ENCODE measurements at regions not wholly inside any gene's neighbourhood (a gene's known extent, or its start where the extent isn't known, plus 50 kb on each side); places are given as distances from the start of the nearest gene placed in this dataset.

DNA sequence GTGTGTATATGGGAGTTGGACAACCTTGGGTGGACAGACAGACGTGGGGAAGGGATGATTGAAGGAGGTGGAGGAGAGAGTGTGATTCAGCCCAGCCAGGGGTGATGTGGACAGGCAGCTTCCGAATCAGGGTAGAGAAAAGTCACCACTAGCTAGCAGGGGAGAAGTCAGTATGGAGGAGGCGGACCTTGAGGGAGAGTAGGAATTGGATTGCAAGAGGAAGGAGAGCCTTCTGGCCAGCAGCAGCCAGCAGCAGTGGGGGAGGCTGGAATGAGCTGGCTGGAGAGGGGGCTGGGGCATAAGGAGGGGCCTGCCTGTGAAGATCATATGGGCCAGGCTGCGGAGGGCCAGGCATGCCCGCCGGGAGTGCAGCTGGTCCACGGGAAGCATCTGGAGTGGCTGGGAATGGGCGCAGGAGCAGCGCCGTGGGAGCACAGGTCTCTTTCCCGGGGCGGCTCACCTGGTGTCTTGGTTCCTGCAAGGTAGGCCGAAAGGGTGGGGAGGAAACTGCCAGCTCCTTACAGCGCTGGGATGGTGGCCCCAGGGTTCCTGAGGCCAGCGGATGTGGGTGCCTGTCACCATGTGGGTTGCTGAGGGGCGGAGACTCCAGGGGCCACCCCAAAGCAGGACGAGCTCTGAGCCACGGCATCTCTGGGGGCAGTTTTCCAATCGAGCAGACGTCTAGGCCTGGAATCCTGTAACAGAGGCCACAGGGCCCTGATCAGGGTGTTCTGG lies 235.3 kb downstream of the SEC14L1 start:
- ATAC-seq (no peak), DNase-seq (ENCODE audit: low spot score) (no peak)

DNA sequence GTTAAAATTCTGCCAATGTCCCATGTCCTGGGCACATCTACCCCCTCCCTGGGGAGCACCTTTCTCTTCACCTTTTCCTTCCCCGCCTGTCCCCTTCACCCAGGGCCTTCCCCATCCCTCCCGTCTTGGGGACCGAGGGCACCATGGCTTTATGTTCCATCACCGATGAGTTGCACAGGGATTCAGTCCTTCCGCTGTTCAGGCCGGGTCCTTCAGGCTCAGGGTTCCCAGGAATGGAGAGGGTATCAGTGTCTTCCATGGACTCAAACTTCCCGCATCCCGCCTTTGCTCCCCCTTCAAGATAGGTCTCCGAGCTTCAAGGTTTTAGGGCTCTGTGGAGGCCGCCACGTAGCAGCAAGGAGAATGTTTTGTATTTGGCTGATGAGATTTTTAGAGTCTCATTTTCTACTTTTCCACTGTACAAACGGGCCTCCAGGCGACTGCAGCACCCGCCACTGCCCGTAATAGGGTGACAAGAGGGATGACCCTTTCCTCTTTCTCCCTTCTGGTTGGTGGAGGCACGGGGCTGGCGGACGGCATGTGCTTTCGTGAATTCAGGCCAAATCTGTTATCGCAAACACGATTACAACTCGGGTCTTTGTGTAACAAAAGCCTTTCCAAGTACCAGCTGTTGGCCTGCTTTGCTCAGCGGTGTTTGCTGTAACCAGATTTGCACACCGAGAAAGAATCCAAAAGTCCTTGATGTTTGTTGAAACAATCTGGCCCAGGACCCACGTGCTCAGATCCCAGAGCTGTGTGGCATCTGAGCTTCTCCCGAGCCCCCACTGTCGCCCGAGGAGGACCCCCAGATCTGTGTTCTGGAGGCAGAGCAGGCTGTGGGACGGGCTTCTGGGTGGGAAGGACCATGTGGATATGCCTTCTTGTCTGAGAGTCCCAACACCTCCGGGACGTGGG lies 236.3 kb downstream of the SEC14L1 start:
- DNase-seq (ENCODE audit: low spot score) = peak; percentile 90
- ATAC-seq = peak; percentile 62

DNA sequence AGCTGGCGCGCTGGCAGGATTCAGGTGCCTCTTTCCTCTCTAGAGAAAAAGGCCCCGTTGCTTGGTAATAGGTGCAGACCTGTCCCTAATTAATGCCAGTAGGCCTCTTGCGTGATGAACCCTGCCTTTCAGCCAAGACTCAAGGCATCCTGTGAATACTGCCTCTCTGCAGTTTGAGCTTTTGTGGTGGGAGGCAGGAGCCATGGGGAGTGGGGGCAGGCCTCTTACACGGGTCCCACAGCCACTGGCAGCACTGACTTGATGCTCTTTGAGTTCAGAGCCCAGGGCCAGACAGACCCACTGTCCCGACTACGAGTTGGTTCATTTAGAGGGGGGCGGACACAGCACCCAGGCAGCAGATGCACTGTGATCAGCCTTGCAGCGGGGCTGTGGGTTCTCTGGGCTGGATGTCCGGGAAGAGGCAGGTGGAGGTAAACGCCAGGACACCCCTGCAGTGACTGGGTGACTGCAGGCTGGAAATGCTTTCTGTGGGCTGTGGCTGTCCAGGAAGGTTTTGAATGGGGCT lies 237.0 kb downstream of the SEC14L1 start:
- ATAC-seq = no peak
- no peak for DNase-seq (ENCODE audit: low spot score)

DNA sequence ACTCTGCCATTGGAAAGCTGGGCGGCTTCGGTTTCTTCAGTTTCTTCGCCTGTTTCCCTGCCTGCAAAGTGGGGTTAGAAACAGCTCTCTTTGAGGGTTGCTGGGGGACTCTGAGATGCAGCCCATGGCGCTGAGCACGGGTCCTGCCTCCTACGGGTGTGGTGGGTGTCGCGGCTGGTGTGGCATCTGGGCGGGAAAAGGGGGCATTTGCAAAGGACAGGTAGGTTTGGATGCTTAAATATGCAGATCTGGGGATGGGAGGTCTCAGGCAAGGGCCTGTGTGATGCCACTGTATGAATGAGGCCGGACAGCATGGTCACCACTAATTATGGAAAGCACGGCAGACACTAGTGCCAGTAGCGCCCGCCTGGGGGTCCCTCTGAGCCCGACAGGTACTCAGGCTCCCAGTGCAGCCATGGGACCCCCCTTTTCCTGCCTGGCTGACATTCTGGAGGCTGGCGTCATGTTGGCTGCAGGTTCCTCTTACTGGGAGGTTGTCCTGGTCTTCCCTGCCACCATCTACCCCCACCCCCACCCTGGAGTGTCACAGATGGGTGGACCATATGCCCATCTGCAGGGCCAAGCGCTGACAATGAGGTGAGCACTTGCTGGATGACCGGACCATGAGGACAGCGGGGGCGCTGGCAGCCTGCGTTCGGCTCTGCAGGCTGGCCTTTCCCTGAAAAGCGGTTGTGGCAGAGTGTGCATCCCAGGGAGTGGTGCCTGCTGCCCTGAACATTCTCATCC lies 237.7 kb downstream of the SEC14L1 start:
- no peak for ATAC-seq
- DNase-seq (ENCODE audit: low spot score) = no peak

DNA sequence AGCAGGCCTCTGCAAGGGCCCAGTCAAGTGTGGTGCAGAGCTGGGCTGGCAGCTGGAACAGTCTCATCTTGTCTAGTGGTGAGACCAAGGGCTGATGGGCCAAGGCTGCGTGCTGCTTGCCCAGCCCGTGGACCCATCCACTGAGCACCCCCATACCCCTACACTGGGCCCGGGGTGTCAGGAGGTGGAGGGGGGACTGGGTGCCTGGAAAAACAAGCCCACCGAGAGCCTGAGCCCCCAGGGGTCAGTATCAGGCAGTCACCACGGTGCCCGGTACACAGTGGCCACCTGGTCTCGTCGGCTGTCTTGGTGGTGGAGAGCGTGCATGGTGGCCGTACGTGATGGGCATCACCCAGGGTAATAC lies 238.3 kb downstream of the SEC14L1 start:
- DNase-seq (ENCODE audit: low spot score) = no peak

DNA sequence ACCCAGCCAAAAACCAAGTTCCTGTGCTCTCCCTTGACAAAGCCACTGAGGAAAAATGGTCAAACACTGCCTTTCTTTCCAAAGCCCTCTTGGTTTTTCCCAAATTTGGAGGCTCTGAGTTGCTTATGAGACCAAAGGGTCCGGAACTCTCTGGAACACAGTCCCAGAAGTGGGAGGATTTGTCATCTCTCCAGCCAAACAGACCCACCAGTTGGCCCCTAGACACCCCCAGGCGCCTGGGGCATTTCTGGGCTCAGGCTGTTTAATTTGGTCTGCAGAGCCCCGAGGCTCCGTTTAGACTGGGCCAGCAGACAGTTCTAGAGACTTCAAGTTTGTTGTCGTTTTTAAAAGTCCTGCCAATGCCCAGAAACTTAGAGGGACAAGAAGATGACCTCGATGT lies 239.1 kb downstream of the SEC14L1 start:
- ATAC-seq = no peak

More for the DNA sequence above, 238.3 kb downstream of the SEC14L1 start:
- ATAC-seq = no peak

DNA sequence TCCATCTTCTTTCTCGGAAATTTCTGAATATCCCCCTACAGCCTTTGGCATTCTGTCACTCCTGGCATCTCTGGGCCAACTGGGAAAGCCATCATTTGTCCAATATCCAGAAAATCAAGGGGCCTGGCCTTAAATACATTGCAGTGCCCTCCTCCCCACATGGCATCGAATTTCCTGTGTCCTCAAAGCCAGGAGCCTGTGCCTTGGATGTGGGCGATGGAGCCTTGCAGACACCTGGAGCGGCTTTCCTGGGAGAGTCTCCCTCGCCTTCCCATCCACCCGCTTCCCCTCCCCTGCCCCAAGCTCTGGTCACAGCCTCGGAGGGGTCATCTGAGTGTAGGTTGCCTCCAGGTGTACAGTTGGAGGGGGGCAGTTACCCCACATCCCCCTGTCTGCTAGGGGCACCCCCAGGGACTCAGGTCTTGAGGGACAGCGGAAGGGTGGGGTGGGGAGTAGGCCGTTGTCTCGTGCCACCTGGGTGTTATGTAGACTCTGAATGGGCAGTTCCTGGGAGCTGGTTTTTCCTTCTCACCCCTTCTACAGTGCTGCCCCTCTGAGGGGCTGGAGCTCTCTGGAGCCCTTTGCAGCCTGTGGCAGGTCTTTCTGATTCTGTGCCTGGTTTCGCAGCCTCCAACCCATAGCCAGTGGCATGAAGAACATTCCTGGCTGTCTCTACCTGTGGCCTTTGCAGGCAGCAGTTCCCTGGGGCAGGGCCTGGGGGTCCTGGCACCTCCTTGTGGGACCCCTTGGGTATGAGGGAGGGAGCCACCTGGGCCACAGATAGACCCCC lies 239.8 kb downstream of the SEC14L1 start:
- ATAC-seq (no peak), DNase-seq (ENCODE audit: low spot score) (no peak)

More for the DNA sequence above, 239.1 kb downstream of the SEC14L1 start:
- DNase-seq (ENCODE audit: low spot score) = no peak

DNA sequence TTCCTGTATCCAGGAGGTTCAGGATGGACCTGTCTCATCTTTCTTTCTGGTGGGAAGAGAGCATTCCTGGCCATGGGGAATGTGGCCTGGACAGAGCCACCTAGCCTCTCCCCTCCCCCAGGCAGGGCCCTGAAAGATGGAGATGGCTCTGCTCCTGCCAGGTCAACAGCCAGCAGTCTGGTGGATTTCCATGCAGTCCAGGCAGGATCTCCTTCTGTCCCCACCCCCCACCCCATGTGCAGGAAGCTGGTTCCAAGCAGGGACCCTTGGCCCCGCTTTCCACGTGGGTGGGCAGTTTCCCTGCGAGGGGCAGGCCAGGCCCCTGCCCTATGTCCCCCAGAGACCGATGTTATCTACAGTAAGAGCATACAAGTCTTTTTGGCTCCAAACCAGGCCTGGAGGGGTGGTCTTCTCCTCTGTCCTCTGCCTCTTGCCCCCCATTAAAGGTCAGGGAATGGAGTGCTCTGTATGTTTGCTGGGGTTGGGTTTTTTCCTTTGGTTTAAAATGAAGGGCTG lies 240.5 kb downstream of the SEC14L1 start:
- DNase-seq (ENCODE audit: low spot score) (no peak), ATAC-seq (no peak)

DNA sequence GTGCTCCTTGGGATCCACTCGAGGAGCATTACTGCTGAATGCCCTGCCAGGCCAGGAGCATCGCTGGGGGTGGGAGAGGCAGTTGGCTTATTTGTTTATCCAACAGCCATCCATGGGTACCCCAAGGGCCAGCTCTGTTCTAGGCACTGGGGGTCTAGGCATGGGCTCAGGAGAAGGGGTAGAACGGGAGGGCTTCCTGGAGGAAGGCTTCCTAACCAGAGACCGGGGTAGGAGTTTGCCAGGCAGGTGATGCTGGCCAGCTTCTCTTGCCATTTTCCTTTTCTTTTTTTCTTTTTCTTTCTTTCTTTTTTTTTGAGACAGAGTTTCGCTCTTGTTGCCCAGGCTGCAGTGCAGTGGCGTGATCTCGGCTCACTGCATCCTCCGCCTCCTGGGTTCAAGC lies 241.0 kb downstream of the SEC14L1 start:
- ATAC-seq (no peak), DNase-seq (ENCODE audit: low spot score) (no peak)

DNA sequence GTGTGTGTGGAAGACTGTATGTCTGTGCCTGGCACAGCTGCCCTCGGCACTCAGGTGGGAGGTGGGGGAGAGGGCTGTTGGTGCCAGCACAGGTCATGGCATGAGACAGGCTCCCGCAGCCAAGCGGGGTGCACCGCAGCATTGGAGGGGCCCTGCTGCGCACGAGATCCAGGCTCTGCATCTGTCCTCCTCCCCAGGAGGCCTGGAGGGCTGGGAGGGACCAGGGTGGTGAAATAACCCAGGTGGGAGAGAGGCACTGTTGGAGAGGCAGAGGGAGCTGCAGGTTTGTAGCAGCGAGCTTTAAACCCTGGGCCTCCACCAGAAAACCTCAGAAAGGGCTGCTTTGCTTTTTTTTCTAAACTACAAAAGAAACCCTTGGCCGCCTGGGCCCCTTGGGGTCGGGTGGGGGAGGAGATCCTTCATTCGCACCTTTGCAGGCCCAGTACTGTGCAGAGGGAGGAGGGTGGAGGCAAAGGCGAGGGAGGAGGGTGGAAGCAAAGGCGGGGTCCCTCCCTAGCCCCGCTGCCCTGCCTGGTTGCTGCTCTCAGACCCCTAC lies 241.7 kb downstream of the SEC14L1 start:
- ATAC-seq (no peak), DNase-seq (ENCODE audit: low spot score) (no peak)

DNA sequence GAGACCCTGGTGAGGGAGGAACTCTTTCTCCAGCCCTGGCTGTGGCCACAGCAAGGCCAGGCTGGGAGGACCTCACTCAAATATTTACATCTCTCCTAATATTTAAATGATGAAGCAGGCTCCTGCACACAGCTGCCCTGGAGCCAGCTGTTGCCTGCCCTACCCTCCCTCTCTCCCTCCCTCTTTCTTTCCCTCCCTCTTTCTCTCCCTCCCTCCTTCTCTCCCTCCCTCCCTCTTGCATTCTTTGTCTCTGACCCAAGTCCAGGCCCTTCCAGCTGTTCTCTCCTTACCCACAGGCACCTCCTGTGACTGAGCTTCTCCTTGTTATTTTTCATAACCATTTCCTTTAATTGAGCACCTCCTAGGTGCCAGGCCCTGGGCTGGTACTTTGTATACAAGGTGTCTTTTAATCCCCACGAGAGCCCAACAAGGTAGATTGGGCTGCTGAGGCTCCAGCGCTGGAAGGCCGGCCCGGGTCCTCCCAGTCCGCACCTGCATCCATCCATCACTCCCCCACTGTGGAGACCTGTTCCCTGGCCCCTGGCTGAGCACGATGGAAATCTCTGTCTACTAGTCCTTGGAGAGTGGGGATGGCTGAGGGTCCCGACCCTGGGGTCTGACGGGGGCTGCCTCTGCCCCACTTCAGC lies 242.3 kb downstream of the SEC14L1 start:
- no peak for DNase-seq (ENCODE audit: low spot score)

DNA sequence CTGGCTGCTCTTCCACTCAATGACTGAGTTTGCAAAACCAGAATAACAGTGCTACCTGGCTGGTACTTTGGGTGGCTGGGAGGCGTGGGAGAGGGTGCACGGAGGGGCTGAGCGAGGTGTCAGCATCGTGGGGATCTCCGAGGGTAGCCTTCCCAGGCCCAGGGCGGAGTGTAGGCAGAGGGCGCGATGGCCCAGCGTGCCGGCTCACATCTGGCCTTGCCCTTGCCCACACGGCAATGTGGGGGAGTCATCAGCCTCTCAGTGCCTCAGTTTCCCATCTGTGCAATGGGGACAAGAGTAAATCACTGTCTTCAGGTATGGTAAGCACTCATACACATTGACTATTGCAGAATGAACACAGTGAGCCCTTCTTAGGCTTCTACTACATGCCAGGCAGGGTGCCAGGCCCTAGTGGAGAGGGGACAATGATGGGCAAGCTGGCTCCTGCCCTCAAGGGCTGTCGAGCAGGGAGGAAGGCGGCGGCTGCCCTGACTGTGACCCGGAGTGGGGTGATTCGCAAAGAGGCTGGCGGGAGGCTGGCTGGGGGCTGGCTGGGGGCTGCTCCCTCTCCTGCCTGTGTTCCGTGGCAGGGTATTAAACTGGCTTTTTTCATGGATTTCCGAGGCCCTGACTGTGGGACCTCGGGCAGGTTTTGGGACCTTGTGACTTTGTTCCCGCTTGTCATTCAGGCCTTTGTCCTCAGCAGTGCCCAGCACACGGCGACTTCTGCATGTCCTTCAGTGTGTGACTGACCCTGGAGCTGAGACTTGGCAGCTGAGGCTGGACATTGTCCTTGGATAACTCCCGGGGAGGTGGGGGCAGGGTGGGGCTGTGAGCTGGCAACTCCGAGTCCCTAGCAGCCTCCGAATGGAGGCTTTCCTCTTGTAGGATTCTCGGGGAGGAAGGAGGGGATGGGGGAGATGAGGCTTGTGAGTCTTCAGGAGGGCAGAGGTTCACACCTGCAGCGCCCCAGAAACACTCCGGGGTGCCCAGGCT lies 243.1 kb downstream of the SEC14L1 start:
- peak; percentile 79 for DNase-seq (ENCODE audit: low spot score)
- peak; percentile 23 for ATAC-seq

More for the DNA sequence above, 242.3 kb downstream of the SEC14L1 start:
- ATAC-seq = no peak

DNA sequence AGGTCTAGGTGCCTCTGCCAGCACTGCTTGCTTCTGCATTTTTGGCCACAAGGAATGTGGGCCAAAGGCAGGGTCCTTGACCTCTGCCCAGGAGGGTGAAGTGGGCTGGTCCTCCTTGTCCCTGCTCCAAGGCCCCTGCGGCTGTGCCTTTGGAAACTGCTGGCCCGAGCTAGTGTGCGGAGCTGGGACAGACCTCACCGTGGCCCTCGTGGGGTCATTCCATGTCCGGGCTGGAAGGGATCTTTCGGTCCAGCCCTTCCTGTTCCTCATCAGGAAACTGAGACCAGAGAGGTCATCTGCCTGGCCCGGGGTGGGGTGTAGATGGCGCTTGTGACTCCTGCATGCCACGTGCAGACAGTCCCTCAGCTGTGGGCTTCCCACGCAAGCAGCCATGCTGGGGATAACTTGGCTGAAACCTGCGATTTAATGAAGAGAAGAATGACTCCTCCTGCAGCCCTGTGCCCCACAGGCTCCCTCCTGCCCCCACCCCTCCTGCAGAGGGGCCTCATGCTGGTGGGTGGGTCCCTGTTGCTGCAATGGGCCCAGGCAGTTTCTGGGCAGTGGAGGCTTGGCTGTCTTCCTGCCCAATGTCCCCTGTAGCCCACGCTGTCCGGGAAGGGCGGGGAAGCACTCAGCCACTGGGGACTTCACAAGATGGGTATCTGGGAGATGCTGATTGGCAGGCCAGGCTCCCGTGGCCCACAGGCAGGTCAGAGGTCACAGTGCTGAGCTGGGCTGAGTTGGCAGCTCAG lies 245.2 kb downstream of the SEC14L1 start:
- DNase-seq (ENCODE audit: low spot score) = peak; percentile 90
- peak; percentile 58 for ATAC-seq

DNA sequence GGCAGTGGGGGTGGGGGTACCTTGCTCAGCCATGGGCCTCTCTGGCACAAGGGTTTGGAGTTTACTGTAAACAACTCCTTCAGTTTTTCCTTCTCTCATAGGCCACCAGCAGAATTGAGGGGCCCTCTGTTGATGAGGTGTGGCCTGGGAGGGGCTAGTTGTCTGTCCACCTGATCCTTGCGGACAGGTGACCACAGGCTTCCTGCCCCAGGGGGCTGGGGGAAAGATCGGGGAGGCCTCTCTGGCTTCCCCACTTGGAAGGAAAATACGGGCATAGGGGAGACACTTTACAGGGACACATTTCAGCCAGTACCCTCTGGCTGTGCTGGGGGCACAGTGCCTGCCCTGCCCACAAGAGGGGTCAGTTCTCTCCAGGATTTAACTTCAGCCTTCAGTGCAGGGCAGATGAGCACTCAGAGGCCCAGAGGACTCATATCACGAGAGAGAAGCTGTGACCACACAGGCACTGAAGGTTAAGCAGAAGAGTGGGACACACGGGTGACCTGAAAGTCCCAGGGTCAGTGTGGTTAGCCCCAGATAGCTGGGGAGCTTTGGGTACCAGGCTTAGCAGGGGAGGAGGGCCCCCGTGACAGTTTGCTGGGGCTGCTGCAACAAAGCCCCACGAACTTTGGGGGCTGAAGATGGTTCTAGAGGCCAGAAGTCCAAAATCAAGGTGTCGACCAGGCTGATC lies 245.9 kb downstream of the SEC14L1 start:
- DNase-seq (ENCODE audit: low spot score) (no peak), ATAC-seq (no peak)

DNA sequence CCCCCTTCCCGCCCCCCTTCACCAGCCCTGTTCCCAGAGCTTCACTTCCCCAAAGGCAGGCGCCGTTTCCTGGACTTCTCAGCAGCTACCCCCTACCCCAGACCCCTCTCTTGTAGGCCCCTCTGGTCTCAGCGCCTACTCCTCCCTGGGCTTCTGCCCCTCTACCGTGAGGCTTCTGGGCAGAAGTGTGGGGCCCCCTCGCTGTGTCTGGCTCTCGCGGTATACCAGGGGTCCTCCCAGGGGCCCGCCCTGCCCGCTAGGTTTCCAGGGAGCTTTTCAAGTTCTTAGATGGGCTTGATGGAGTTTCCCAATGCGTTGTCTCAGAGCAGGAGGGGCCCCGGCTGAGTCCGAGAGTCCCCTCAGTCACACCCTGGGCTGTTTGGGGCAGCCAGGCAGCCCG lies 247.1 kb downstream of the SEC14L1 start:
- no peak for DNase-seq (ENCODE audit: low spot score)
- ATAC-seq = no peak

DNA sequence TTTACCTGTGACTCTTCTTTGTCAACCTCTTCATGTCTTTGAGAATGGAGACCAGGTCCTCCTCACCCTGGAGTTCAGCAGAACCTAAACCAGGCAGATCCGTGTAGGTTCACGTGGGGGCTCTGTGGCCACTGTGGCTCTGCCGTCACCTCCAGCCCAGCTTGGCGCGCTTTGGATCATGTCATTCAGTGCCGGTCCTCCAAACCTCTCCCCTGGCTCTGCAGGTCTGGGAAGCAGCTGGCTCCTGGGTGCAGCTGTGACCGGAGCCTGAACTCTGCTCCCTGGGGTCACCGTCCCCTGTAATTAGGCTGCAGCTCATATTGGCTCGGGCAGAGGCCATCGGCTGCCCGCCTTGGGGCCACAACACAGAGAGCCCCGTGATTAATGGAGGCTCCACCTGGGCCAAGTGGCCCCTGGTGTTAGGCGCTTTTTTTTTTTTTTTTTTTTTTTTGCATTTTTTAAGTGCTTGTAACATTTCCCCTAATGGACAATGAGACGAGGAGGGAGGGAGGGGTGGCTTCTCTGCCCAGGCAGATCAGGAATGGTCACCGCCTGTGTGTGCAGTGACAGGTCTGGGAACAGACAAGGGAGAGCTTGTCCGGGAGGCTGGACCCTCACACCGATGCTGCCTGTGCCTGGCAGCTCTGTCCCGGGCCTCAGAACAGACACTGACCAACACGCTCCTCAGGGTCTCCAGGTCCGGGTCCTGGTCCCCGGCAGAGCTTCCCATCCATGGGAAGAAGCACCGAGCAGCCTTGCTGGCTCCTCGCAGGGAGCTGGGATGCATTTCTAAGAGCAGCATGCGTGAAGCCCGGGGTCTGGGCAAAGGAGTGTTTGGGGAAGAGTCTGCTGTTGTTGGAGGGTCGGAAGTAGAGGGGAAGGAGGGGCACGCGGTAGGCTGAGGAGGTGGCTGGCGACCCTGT lies 247.9 kb downstream of the SEC14L1 start:
- peak; percentile 52 for ATAC-seq
- peak; percentile 94 for DNase-seq (ENCODE audit: low spot score)
